Thoracic aorta (tissue), 2 donors: ENCODE measurements at regions not wholly inside any gene's neighbourhood (a gene's known extent, or its start where the extent isn't known, plus 50 kb on each side); places are given as distances from the start of the nearest gene placed in this dataset.

Experiments
- ATAC-seq: fragments of 150-250 bp; one replicate; pipeline ENCODE4 v1.8.0; 2017; ENCODE audit warnings: low read depth; ENCODE audit not compliant: insufficient number of reproducible peaks, low FRiP score
- DNase-seq: peaks from one replicate; pipeline ENCODE4 v3.0.0-alpha.2; 2020; ENCODE audit warnings: low spot score
- H3K27ac ChIP-seq, 2 donors: fragments of 200-600 bp; sonication (generic); 1 replicate in 1 of 2; 2 replicates in 1 of 2; pipeline ENCODE4 v1.5.1; 2016; ENCODE audit warnings: mild to moderate bottlenecking in 2 of 2, moderate library complexity in 2 of 2
- H3K27me3 ChIP-seq: fragments of 200-600 bp; sonication (generic); replicated peaks from 2 replicates; pipeline ENCODE4 v1.6.0; 2016; ENCODE audit warnings: mild to moderate bottlenecking; ENCODE audit not compliant: insufficient read depth
- H3K36me3 ChIP-seq: fragments of 200-600 bp; sonication (generic); one replicate; pipeline ENCODE4 v1.5.1; 2016
- H3K4me1 ChIP-seq, 2 donors: fragments of 200-600 bp; sonication (generic); 1 replicate in 1 of 2; 2 replicates in 1 of 2; pipeline versions ENCODE4 v1.5.1 to v1.6.0; 2016; ENCODE audit warnings: low read depth in 2 of 2, mild to moderate bottlenecking in 1 of 2; ENCODE audit not compliant: control insufficient read depth in 1 of 2
- H3K4me3 ChIP-seq: fragments of 200-600 bp; sonication (generic); 2 replicates; pipeline ENCODE4 v1.5.1; 2016; ENCODE audit warnings: mild to moderate bottlenecking
- H3K9me3 ChIP-seq: fragments of 200-600 bp; sonication (generic); 2 replicates; pipeline ENCODE4 v1.5.1; 2016
- CTCF ChIP-seq: fragments of 200-600 bp; sonication (generic); IDR thresholded peaks from one replicate; pipeline ENCODE4 v1.5.1; 2019; ENCODE audit warnings: antibody characterized with exemption

- DNase-seq (no peak), ATAC-seq (no peak)
- Histone ChIP-seq H3K36me3 (no peaks in the 10 kb centered on the region), H3K4me1 (no peaks in the 10 kb centered on the region), H3K4me3 (no peak overlapping the region), H3K9me3 (no peaks in the 10 kb centered on the region), H3K27me3 (no peaks in the 10 kb centered on the region), H3K27ac (no peak overlapping the region)
- TF ChIP-seq CTCF: no peak
Measured at GRCh38 chr9:28379082-28379481, 805.8 kb upstream of the C9orf72 start.

- H3K4me1 ChIP-seq: no peaks in the 10 kb centered on the region
- H3K9me3 ChIP-seq: no peaks in the 10 kb centered on the region
- H3K27ac ChIP-seq: no peak overlapping the region
- DNase-seq (no peak), ATAC-seq (no peak)
- no peaks in the 10 kb centered on the region for H3K27me3 ChIP-seq
- H3K36me3 ChIP-seq: no peaks in the 10 kb centered on the region
- TF ChIP-seq CTCF: no peak
- H3K4me3 ChIP-seq: no peak overlapping the region
Measured at GRCh38 chr9:28389411-28389810, 816.1 kb upstream of the C9orf72 start.

- Histone ChIP-seq H3K36me3 (no peaks in the 10 kb centered on the region), H3K9me3 (no peaks in the 10 kb centered on the region), H3K27me3 (no peaks in the 10 kb centered on the region), H3K4me1 (no peaks in the 10 kb centered on the region), H3K4me3 (no peak overlapping the region), H3K27ac (no peak overlapping the region)
- DNase-seq: no peak
- ATAC-seq: no peak
- TF ChIP-seq CTCF: no peak
Measured at GRCh38 chr9:28394774-28395173, 821.5 kb upstream of the C9orf72 start.

GRCh38 chr9:28396058-28396457, 822.8 kb upstream of the C9orf72 start:
- ATAC-seq: no peak
- H3K4me1 ChIP-seq: no peaks in the 10 kb centered on the region
- TF ChIP-seq CTCF: no peak

GRCh38 chr9:28407351-28407750, 834.1 kb upstream of the C9orf72 start:
- H3K36me3 ChIP-seq: no peaks in the 10 kb centered on the region
- no peak overlapping the region for H3K27ac ChIP-seq
- ATAC-seq (no peak), DNase-seq (no peak)
- H3K9me3 ChIP-seq: no peaks in the 10 kb centered on the region
- H3K27me3 ChIP-seq: no peaks in the 10 kb centered on the region
- no peak overlapping the region for H3K4me3 ChIP-seq
- H3K4me1 ChIP-seq: no peaks in the 10 kb centered on the region
- no peak for TF ChIP-seq CTCF

More at GRCh38 chr9:28396058-28396457, 822.8 kb upstream of the C9orf72 start:
- Histone ChIP-seq H3K36me3 (no peaks in the 10 kb centered on the region), H3K9me3 (no peaks in the 10 kb centered on the region), H3K27ac (no peak overlapping the region), H3K4me3 (no peak overlapping the region), H3K27me3 (no peaks in the 10 kb centered on the region)
- DNase-seq: no peak
